HG02870 (cell line): ENCODE measurements at regions not wholly inside any gene's neighbourhood (a gene's known extent, or its start where the extent isn't known, plus 50 kb on each side); places are given as distances from the start of the nearest gene placed in this dataset.
"Not testable (repeated sequence)": the region's sequence is repeated elsewhere in the genome, so short reads cannot be mapped to it uniquely, and the experiment has no call there.

ENCODE experiments used
- ATAC-seq: cut with Tn5 transposase; IDR thresholded peaks from one replicate; pipeline ENCODE4 v1.9.1; 2021; ENCODE audit warnings: mild to moderate bottlenecking, moderate library complexity; ENCODE audit not compliant: unreplicated experiment

- ATAC-seq: no peak
Observed at GRCh38 chr17:27944546-27945332, 51.6 kb upstream of the LYRM9 start.

GRCh38 chr17:27945333-27945616 lies 52.1 kb upstream of the LYRM9 start:
- ATAC-seq: no peak

GRCh38 chr17:27945953-27946352 lies 52.8 kb upstream of the LYRM9 start:
- no peak for ATAC-seq

GRCh38 chr17:27946513-27946912 lies 53.3 kb upstream of the LYRM9 start:
- no peak for ATAC-seq

- no peak for ATAC-seq
Observed at GRCh38 chr17:27947005-27947406, 53.8 kb upstream of the LYRM9 start.

- ATAC-seq: no peak
Observed at GRCh38 chr17:27949304-27949703, 56.1 kb upstream of the LYRM9 start.

DNA sequence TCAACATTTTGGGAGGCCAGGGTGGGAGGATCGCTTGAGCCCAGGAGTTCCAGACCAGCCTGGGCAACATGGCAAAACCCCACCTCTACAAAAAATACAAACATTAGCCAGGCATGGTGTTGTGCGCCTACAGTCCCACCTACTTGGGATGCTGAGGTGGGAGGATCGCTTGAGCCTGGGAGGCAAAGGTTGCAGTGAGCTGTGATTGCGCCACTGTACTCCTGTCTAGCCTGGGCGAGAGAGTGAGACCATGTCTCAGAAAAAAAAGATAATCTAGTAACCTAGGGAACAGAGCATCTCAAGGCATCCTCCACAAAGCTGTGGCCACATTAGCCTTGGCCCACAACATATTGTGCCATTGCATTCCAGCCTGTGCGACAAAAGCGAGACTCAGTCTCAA lies 57.1 kb upstream of the LYRM9 start:
- ATAC-seq: not testable (repeated sequence)

DNA sequence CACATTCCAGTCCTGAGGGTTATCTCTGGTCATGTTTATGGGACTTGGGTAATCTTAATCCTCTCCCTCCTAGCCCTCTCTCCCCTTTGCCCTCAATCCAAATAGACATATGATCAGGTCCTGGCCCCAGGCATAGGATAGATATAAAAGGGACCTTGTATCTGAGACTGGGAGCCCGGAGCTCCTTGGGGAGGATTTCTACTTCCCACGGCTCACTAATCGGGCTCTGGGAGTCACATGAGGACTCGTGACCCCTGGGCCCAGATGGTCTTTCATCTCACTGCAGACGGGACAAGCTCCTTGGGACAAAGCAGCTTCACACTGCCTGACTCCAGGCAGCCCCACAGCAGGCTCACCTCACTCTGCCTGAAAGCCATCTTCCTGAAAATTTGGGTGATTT lies 57.8 kb upstream of the LYRM9 start:
- no peak for ATAC-seq

DNA sequence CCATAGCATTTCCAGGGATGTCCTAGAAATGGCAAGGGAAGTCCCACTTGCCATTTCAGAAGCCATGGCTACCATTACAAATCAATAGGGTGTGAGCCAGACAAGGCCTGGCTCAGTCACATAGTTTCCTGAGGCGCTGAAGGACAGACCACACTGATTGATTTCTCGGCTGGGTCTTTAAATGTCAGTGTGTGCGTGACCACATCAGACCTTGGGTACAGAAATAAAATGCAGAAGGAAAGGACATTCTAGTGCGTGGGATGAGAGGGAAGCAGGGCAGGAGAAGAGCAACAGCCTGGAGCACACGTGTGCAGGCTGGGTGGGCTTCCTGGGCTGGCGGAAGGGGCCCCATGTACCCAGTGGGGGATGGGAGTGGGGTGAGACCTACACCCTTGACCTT lies 58.7 kb upstream of the LYRM9 start:
- no peak for ATAC-seq

- no peak for ATAC-seq
Observed at GRCh38 chr17:27952366-27952765, 59.2 kb upstream of the LYRM9 start.

DNA sequence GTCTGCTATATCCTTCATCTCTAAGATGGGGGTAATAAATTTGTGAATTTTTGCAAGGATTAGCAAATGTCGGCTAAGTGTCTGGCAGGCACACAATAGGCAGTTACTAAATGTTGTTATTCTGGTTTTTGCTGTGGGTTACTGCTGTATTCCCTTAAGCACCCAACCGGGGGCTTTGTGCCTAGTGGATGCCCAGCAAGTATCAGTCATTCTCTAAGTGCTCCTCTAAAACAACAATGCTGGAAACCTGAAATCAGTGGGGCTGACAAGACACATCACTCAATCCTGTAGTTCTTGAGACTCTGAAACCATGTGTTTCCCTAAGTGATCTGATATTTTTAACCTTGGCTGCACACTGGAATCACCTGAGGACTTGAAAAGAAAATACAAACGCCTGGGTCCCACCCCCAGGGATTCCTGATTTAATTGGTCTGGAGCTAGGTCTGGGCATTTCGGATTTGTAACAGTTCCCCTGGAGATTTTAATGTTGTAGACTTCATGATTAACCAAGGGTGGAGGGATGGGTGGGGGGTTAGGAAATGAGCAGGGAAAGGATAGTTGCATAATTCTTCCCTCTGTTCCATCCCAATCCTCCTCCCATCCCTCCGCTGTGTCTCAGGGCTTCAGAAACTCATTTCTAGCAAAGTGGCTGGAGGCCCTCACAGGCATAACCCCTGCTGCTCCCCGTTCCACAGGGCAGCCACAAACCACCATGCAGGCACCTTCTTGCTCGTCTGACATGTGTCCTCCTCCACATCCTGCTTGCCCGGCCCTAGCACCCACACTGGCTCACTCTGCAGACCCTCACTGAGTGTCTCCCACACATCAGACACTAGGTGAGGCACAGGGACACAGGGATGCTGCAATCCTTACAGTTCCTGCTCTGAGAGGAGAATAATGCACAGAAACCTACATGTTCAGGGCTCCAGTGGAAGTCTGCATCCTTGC lies 61.7 kb upstream of the LYRM9 start:
- ATAC-seq: no peak

DNA sequence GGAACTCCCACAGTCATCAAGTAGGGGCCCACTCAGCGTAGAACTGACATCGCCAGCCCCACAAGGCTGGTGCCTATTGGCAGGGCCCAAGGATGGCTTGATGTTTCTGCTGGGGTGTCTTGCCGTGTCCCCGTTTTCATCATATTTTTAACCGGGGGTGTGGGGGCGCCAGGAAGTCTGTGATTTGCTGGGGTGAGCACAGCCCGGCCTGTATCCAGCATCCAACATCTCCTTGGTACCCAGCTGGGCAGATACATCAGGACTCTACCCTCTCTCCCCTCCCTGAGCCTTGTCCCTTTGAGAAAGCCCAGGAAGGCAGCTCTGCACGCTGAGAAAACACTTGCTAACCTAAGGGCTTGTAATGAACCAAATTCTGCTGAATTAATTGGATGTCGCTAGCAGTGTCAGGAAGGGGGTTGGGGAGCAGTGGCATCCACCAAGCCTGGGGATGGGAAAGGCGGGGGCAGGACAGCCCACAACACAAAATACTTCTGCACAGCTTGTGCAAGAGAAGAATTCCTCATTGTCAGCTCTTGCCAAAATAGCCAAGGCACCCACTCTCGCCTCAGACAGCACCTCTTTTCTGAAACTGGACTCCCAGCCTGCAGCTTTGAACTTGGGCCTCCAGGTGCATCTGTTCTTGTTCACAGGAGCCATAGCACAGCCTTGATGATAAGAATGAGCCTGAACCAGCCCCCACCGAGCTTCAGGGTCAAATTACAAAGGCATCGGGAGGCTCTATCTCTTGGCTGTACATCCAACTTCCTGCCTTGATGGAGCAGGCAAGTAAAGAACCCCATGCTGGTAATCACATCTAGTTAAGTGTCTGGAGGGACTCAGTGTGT lies 63.7 kb upstream of the LYRM9 start:
- ATAC-seq: no peak

- ATAC-seq: not testable (repeated sequence)
Observed at GRCh38 chr17:27957446-27957793, 64.3 kb upstream of the LYRM9 start.

DNA sequence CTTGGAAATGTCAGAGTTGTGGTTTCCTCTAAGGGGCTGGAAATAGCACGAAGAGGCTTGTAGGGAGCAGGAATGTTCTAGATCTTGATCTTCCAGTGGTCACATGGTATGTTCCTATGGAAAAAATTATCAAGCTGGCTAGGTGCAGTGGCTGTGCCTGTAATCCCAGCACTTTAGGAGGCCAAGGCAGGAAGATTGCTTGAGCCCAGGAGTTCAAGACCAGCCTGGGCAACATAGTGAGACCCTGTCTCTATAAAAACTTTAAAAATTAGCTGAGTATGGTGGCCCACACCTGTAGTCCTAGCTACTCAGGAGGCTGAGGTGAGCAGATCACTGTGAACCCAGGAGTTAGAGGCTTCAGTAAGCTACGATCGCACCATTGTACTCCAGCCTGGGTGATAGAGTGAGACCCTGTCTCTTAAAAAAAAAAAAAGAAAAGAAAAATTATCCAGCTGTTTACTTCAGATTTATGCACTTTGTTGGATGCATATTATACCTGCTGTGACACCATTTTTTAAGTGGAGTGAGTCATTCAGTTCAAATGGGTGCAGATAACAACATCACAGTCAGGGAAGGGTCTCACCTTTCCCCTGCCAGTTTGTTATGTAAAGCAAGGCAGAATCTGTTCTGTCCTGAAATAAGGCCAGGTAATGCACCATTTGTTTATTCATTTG lies 65.7 kb upstream of the LYRM9 start:
- ATAC-seq: no peak

- ATAC-seq: no peak
Observed at GRCh38 chr17:27959382-27959709, 66.2 kb upstream of the LYRM9 start.

GRCh38 chr17:27960183-27960849 lies 67.2 kb upstream of the LYRM9 start:
- no peak for ATAC-seq

DNA sequence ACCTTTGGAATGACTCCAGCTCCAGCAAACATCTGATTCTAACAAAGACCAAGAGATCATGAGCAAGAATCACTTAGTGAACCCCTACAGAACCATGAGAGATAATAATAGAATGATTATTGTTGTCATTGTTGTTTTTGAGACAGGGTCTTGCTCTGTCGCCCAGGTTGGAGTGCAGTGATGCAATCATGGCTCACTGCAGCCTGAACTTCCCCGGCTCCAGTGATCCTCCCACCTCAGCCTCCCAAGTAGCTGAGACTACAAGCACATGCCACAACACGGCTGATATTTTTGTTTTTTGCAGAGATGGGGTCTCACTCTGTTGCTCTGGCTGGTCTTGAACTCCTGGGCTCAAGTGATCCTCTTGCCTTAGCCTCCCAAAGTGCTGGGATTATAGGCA lies 69.4 kb upstream of the LYRM9 start:
- not testable (repeated sequence) for ATAC-seq

GRCh38 chr17:27965224-27965623 lies 72.1 kb upstream of the LYRM9 start:
- no peak for ATAC-seq

DNA sequence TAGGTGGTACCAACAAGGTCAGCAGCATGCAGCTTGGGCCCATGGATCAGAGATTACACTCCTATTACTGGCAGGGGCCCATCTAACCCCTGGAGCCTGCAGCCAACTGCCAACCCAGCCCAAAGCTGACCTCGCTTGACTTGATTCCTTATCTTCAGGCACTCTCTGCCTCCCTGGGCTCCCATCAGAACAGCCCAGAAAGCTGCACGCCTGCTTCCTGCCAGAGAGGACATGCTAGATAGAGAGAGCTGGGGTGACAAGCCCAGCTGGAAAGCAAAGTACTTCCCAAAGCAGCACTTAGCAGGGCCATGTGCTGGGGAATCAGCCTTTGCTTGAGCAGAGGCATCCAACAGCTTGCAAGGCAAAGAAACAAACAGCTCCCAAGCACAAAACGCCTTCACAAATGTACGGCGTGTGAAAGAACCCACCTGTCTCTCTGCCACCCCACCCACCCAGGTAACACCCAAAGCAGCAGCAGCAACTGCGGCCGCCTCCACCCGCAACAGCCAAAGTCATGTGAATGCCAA lies 74.2 kb upstream of the NLK start:
- ATAC-seq: no peak

DNA sequence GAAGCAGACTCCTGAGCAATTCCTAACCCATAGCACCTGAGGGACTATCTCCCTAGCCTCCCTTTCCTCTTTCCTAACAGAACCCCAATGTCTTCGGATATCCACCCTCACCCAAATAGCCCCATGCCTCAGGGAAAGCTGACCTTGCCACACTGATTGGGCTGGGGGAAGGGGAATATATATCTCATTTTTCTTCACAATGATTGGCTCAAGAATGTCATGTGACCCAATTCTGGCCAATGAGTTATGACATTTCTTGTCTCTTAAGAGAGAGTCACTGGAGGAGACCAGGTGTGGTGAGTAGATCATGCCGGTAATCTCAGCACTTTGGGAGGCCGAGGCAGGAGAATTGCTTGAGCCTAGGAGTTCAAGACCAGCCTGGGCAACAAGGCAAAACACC lies 71.9 kb upstream of the NLK start:
- ATAC-seq: no peak
